HG03103 (cell line): ENCODE measurements at regions not wholly inside any gene's neighbourhood (a gene's known extent, or its start where the extent isn't known, plus 50 kb on each side); places are given as distances from the start of the nearest gene placed in this dataset.
"Not testable (repeated sequence)": the region's sequence is repeated elsewhere in the genome, so short reads cannot be mapped to it uniquely, and the experiment has no call there.

Experiments
- ATAC-seq: cut with Tn5 transposase; IDR thresholded peaks from one replicate; pipeline ENCODE4 v1.9.1; 2021; ENCODE audit warnings: low read depth; ENCODE audit not compliant: unreplicated experiment

GRCh38 chr18:10134749-10135148 lies 220.9 kb downstream of the VAPA start:
- ATAC-seq, result not testable (repeated sequence)

GRCh38 chr18:10135302-10135926 lies 221.6 kb downstream of the VAPA start:
- ATAC-seq, result no peak

GRCh38 chr18:10138719-10139118 lies 224.9 kb downstream of the VAPA start:
- ATAC-seq, result no peak

GRCh38 chr18:10139783-10140410 lies 226.1 kb downstream of the VAPA start:
- no peak for ATAC-seq

- no peak for ATAC-seq
These were observed 226.9 kb downstream of the VAPA start for GRCh38 chr18:10140461-10141282.

GRCh38 chr18:10141559-10141958 lies 227.7 kb downstream of the VAPA start:
- ATAC-seq, result no peak

- ATAC-seq, result no peak
These were observed 228.2 kb downstream of the VAPA start for GRCh38 chr18:10142056-10142455.

GRCh38 chr18:10142496-10143160 lies 228.8 kb downstream of the VAPA start:
- ATAC-seq, result no peak

- no peak for ATAC-seq
These were observed 229.8 kb downstream of the VAPA start for GRCh38 chr18:10143596-10143995.

- ATAC-seq, result no peak
These were observed 231.7 kb downstream of the VAPA start for GRCh38 chr18:10145546-10145945.

- ATAC-seq, result no peak
These were observed 233.4 kb downstream of the VAPA start for GRCh38 chr18:10147226-10147625.

- no peak for ATAC-seq
These were observed 233.9 kb downstream of the VAPA start for GRCh38 chr18:10147752-10148151.

GRCh38 chr18:10148189-10148929 lies 234.5 kb downstream of the VAPA start:
- ATAC-seq, result no peak

- no peak for ATAC-seq
These were observed 236.1 kb downstream of the VAPA start for GRCh38 chr18:10149768-10150556.

GRCh38 chr18:10150576-10150975 lies 236.8 kb downstream of the VAPA start:
- ATAC-seq, result not testable (repeated sequence)

- no peak for ATAC-seq
These were observed 238.7 kb downstream of the VAPA start for GRCh38 chr18:10152475-10152874.

- no peak for ATAC-seq
These were observed 240.3 kb downstream of the VAPA start for GRCh38 chr18:10153924-10154752.

GRCh38 chr18:10157706-10158105 lies 243.9 kb downstream of the VAPA start:
- ATAC-seq, result no peak

GRCh38 chr18:10160251-10160650 lies 246.4 kb downstream of the VAPA start:
- ATAC-seq, result no peak
